ENCODE measurements at regions not wholly inside any gene's neighbourhood (a gene's known extent, or its start where the extent isn't known, plus 50 kb on each side); places are given as distances from the start of the nearest gene placed in this dataset.
"Not testable (repeated sequence)": the region's sequence is repeated elsewhere in the genome, so short reads cannot be mapped to it uniquely, and the experiment has no call there.

GRCh38 chr1:147098338-147098973, 73.8 kb downstream of the PRKAB2 start:
- H3K9me3 ChIP-seq (replicated peaks; ENCODE audit: control insufficient read depth, insufficient read depth, low read depth, low read length); H4K20me1 ChIP-seq (replicated peaks; ENCODE audit: control insufficient read depth, insufficient read depth, low read length); H3K79me2 ChIP-seq (ENCODE audit: control insufficient read depth, insufficient read depth, low read length); BruUV-seq (replicated peaks); H3K27ac ChIP-seq (ENCODE audit: extremely low read depth, low read depth, low read length); H3K36me3 ChIP-seq (ENCODE audit: control insufficient read depth, insufficient read depth, low read length); H3K4me2 ChIP-seq (ENCODE audit: insufficient read depth, low read length); H3K27me3 ChIP-seq (ENCODE audit: control insufficient read depth in 2 of 2, insufficient read depth in 2 of 2, low read length in 2 of 2); H3K9me1 ChIP-seq (ENCODE audit: control insufficient read depth, insufficient read depth, low read length); CTCF ChIA-PET (ENCODE audit: low intra/inter-chr PET ratio); ATAC-seq; POLR2A ChIA-PET; H2AFZ ChIP-seq (ENCODE audit: low read depth, low read length); in situ Hi-C loops (cut with MboI); H3K9ac ChIP-seq (ENCODE audit: insufficient read depth in 1 of 2, low read depth in 2 of 2, low read length in 2 of 2); FAIRE-seq; H3K4me3 ChIP-seq; H3K4me1 ChIP-seq (replicated peaks in 1 of 2; ENCODE audit: control insufficient read depth in 2 of 2, insufficient read depth in 2 of 2, low read length in 2 of 2): not testable (repeated sequence)
- peak in 1 of 4 experiments; percentile 51 for DNase-seq (ENCODE audit: extremely low read depth in 1 of 4, low spot score in 3 of 4)
- 30% methylated on average over 10 of the region's 11 CpGs for WGBS (ENCODE audit: insufficient coverage, low coverage, missing lambda C conversion rate)
- intact Hi-C loops (cut with micrococcal nuclease): loop anchor here (5.0 kb wide), 1 partner anchor 144 kb away; the partner anchor contains the start of gene CHD1L
- 0 out of 2 replicates have a peak, but pooled peaks have one; percentile 21 for TF ChIP-seq TFAP4 (CRISPR knock-in tag; IDR thresholded peaks at IDR 0.05; ENCODE audit: borderline replicate concordance)
- TF ChIP-seq RAD21 (CRISPR knock-in tag; conservative IDR thresholded peaks at IDR 0.05 in 1 of 2, IDR thresholded peaks at IDR 0.05 in 1 of 2): peak; percentile 44 to 75
- TF ChIP-seq CTCF (IDR thresholded peaks at IDR 0.05 in 2 of 3, conservative IDR thresholded peaks at IDR 0.05 in 1 of 3; ENCODE audit: insufficient read depth in 2 of 3, low read depth in 1 of 3, low read length in 3 of 3): peak; percentile 47 to 51 (median 50); a peak in 5 of 6 replicates
- TF ChIP-seq DEAF1 (CRISPR knock-in tag; IDR thresholded peaks at IDR 0.05): peak; percentile 18; the same call in 1 of the 2 replicates
- TF ChIP-seq STAG1 (CRISPR knock-in tag; IDR thresholded peaks at IDR 0.05; ENCODE audit: borderline replicate concordance): peak; percentile 26; the same call in 1 of the 2 replicates
- TF ChIP-seq MNT (conservative IDR thresholded peaks at IDR 0.05): 0 out of 4 replicates have a peak, but pooled peaks of 1 of the 2 experiments have one; percentile 17
- peak; percentile 41; the same call in 1 of the 2 replicates for TF ChIP-seq SMC3 (conservative IDR thresholded peaks at IDR 0.05; ENCODE audit: insufficient read depth, low read depth, low read length)

All from K562 (cell line).